ENCODE measurements at regions not wholly inside any gene's neighbourhood (a gene's known extent, or its start where the extent isn't known, plus 50 kb on each side); places are given as distances from the start of the nearest gene placed in this dataset.

GRCh38 chrX:28278726-28279125 lies 297.5 kb upstream of the DCAF8L1 start:
- no peaks in the 10 kb centered on the region for H3K27me3 ChIP-seq (ENCODE audit: insufficient read depth, poor library complexity, severe bottlenecking)
- DNase-seq (ENCODE audit: low spot score): no peak
- no peaks in the 10 kb centered on the region for H3K4me1 ChIP-seq (ENCODE audit: insufficient read depth, poor library complexity, severe bottlenecking)
- H3K36me3 ChIP-seq (ENCODE audit: low read depth): no peaks in the 10 kb centered on the region
- TF ChIP-seq, protein P1, sequence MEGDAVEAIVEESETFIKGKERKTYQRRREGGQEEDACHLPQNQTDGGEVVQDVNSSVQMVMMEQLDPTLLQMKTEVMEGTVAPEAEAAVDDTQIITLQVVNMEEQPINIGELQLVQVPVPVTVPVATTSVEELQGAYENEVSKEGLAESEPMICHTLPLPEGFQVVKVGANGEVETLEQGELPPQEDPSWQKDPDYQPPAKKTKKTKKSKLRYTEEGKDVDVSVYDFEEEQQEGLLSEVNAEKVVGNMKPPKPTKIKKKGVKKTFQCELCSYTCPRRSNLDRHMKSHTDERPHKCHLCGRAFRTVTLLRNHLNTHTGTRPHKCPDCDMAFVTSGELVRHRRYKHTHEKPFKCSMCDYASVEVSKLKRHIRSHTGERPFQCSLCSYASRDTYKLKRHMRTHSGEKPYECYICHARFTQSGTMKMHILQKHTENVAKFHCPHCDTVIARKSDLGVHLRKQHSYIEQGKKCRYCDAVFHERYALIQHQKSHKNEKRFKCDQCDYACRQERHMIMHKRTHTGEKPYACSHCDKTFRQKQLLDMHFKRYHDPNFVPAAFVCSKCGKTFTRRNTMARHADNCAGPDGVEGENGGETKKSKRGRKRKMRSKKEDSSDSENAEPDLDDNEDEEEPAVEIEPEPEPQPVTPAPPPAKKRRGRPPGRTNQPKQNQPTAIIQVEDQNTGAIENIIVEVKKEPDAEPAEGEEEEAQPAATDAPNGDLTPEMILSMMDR (IDR thresholded peaks at IDR 0.05; ENCODE audit: poor library complexity, severe bottlenecking): no peak
- no peak for ATAC-seq (ENCODE audit: low read depth)
- no peak overlapping the region for H3K27ac ChIP-seq (ENCODE audit: poor library complexity, severe bottlenecking)
- no peaks in the 10 kb centered on the region for H3K9me3 ChIP-seq (ENCODE audit: severe bottlenecking)
- H3K4me3 ChIP-seq (ENCODE audit: severe bottlenecking): no peak overlapping the region

GRCh38 chrX:28278251-28278650 lies 297.0 kb upstream of the DCAF8L1 start:
- DNase-seq (ENCODE audit: low spot score) (no peak), ATAC-seq (ENCODE audit: low read depth) (no peak)
- H3K4me1 ChIP-seq (ENCODE audit: insufficient read depth, poor library complexity, severe bottlenecking): no peaks in the 10 kb centered on the region
- H3K27me3 ChIP-seq (ENCODE audit: insufficient read depth, poor library complexity, severe bottlenecking): no peaks in the 10 kb centered on the region
- no peak overlapping the region for H3K27ac ChIP-seq (ENCODE audit: poor library complexity, severe bottlenecking)
- TF ChIP-seq, protein P1 (IDR thresholded peaks at IDR 0.05; ENCODE audit: poor library complexity, severe bottlenecking): no peak
- no peak overlapping the region for H3K4me3 ChIP-seq (ENCODE audit: severe bottlenecking)
- H3K9me3 ChIP-seq (ENCODE audit: severe bottlenecking): no peaks in the 10 kb centered on the region
- no peaks in the 10 kb centered on the region for H3K36me3 ChIP-seq (ENCODE audit: low read depth)

DNA sequence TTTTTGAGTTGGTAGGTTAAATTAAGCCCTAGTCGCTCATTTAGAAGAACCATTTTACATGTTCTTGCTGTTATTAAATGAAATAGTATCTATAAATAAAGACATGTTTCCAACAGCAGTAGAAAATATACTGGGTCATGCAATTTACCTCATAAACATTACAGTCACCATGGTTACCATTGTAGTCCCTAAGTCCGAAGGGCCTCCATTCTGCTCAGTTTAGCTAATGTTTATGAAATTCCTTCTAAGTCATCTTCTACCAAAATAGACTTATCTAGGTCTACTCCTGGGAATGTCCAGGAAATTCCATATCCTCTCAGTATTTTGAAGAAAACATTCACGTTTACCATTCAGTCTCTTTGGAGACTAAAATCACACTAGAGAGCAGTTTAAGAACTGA lies 292.5 kb upstream of the DCAF8L1 start:
- H3K4me3 ChIP-seq (ENCODE audit: severe bottlenecking): no peak overlapping the region
- H3K4me1 ChIP-seq (ENCODE audit: insufficient read depth, poor library complexity, severe bottlenecking): no peaks in the 10 kb centered on the region
- TF ChIP-seq, protein P1 (IDR thresholded peaks at IDR 0.05; ENCODE audit: poor library complexity, severe bottlenecking): no peak
- no peak overlapping the region for H3K27ac ChIP-seq (ENCODE audit: poor library complexity, severe bottlenecking)
- no peaks in the 10 kb centered on the region for H3K36me3 ChIP-seq (ENCODE audit: low read depth)
- no peaks in the 10 kb centered on the region for H3K9me3 ChIP-seq (ENCODE audit: severe bottlenecking)
- no peaks in the 10 kb centered on the region for H3K27me3 ChIP-seq (ENCODE audit: insufficient read depth, poor library complexity, severe bottlenecking)
- ATAC-seq (ENCODE audit: low read depth) (no peak), DNase-seq (ENCODE audit: low spot score) (no peak)

DNA sequence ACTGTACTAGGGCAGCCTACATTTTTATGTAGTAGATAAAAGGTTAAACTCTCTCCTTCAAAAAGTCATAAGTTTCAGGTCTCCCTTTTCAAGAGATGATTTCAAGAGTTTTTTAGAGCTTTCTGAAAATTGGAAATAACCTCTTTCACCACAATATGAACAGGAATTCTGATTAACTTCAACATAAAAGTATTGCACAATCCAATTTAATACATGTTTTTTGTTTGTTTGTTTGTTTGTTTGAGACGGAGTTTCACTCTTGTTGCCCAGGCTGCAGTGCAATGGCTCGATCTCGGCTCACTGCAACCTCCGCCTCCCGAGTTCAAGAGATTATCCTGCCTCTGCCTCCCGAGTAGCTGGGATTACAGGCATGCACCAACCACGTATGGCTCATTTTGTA lies 265.4 kb upstream of the DCAF8L1 start:
- Histone ChIP-seq H3K9me3 (ENCODE audit: severe bottlenecking) (no peaks in the 10 kb centered on the region), H3K27ac (ENCODE audit: poor library complexity, severe bottlenecking) (no peak overlapping the region), H3K4me3 (ENCODE audit: severe bottlenecking) (no peak overlapping the region), H3K27me3 (ENCODE audit: insufficient read depth, poor library complexity, severe bottlenecking) (no peaks in the 10 kb centered on the region), H3K4me1 (ENCODE audit: insufficient read depth, poor library complexity, severe bottlenecking) (no peaks in the 10 kb centered on the region), H3K36me3 (ENCODE audit: low read depth) (no peaks in the 10 kb centered on the region)
- DNase-seq (ENCODE audit: low spot score): no peak
- no peak for ATAC-seq (ENCODE audit: low read depth)
- TF ChIP-seq, protein P1 (IDR thresholded peaks at IDR 0.05; ENCODE audit: poor library complexity, severe bottlenecking): no peak

GRCh38 chrX:28229217-28229616 lies 248.0 kb upstream of the DCAF8L1 start:
- no peaks in the 10 kb centered on the region for H3K27me3 ChIP-seq (ENCODE audit: insufficient read depth, poor library complexity, severe bottlenecking)
- no peaks in the 10 kb centered on the region for H3K4me1 ChIP-seq (ENCODE audit: insufficient read depth, poor library complexity, severe bottlenecking)
- no peak for ATAC-seq (ENCODE audit: low read depth)
- H3K9me3 ChIP-seq (ENCODE audit: severe bottlenecking): no peaks in the 10 kb centered on the region
- no peak overlapping the region for H3K27ac ChIP-seq (ENCODE audit: poor library complexity, severe bottlenecking)
- no peak for DNase-seq (ENCODE audit: low spot score)
- no peak overlapping the region for H3K4me3 ChIP-seq (ENCODE audit: severe bottlenecking)
- no peaks in the 10 kb centered on the region for H3K36me3 ChIP-seq (ENCODE audit: low read depth)
- TF ChIP-seq, protein P1 (IDR thresholded peaks at IDR 0.05; ENCODE audit: poor library complexity, severe bottlenecking): no peak
